GM23248 (cell line): ENCODE measurements at regions not wholly inside any gene's neighbourhood (a gene's known extent, or its start where the extent isn't known, plus 50 kb on each side); places are given as distances from the start of the nearest gene placed in this dataset.
"Not testable (repeated sequence)": the region's sequence is repeated elsewhere in the genome, so short reads cannot be mapped to it uniquely, and the experiment has no call there.

Source experiments
- DNase-seq: peaks from one replicate; pipeline ENCODE4 v3.0.0-alpha.2; 2015
- H2AFZ ChIP-seq: fragments of 200-600 bp; sonication (generic); 2 replicates; pipeline ENCODE4 v1.6.1; 2016; ENCODE audit warnings: antibody characterized with exemption
- H3F3A ChIP-seq: fragments of 200-600 bp; sonication (generic); 2 replicates; pipeline ENCODE4 v1.6.1; 2016; ENCODE audit warnings: mild to moderate bottlenecking, antibody characterized with exemption, mixed run types; ENCODE audit not compliant: insufficient read depth
- H3K27ac ChIP-seq: fragments of 200-600 bp; sonication (generic); 2 replicates; pipeline ENCODE4 v1.5.1; 2016; ENCODE audit warnings: mild to moderate bottlenecking
- H3K27me3 ChIP-seq: fragments of 200-600 bp; sonication (generic); replicated peaks from 2 replicates; pipeline ENCODE4 v1.6.1; 2016; ENCODE audit warnings: mild to moderate bottlenecking; ENCODE audit not compliant: insufficient read depth
- H3K36me3 ChIP-seq: fragments of 200-600 bp; sonication (generic); 2 replicates; pipeline ENCODE4 v1.6.1; 2016; ENCODE audit warnings: low read depth, mild to moderate bottlenecking
- H3K4me1 ChIP-seq: fragments of 200-600 bp; sonication (generic); 2 replicates; pipeline ENCODE4 v1.6.1; 2016; ENCODE audit warnings: mild to moderate bottlenecking; ENCODE audit not compliant: insufficient read depth
- H3K4me2 ChIP-seq: fragments of 200-600 bp; sonication (generic); one replicate; pipeline ENCODE4 v1.6.1; 2016; ENCODE audit warnings: mild to moderate bottlenecking; ENCODE audit not compliant: unreplicated experiment
- H3K4me3 ChIP-seq: fragments of 200-600 bp; sonication (generic); 2 replicates; pipeline ENCODE4 v1.5.1; 2016; ENCODE audit warnings: mild to moderate bottlenecking
- H3K79me2 ChIP-seq: fragments of 200-600 bp; sonication (generic); 2 replicates; pipeline ENCODE4 v1.6.1; 2016; ENCODE audit warnings: mild to moderate bottlenecking; ENCODE audit not compliant: insufficient read depth
- H3K9ac ChIP-seq: fragments of 200-600 bp; sonication (generic); 2 replicates; pipeline ENCODE4 v1.6.1; 2016; ENCODE audit warnings: mild to moderate bottlenecking
- H3K9me2 ChIP-seq: fragments of 200-600 bp; sonication (generic); 2 replicates; pipeline ENCODE4 v1.6.1; 2016; ENCODE audit warnings: mixed run types, mild to moderate bottlenecking, moderate library complexity; ENCODE audit not compliant: insufficient read depth
- H3K9me3 ChIP-seq: fragments of 200-600 bp; sonication (generic); one replicate; pipeline ENCODE4 v1.6.1; 2017; ENCODE audit warnings: low read depth
- H4K20me1 ChIP-seq: fragments of 200-600 bp; sonication (generic); 2 replicates; pipeline ENCODE4 v1.6.0; 2016; ENCODE audit not compliant: insufficient read depth
- EZH2 ChIP-seq: fragments of 200-600 bp; sonication (generic); IDR thresholded peaks from 2 replicates; pipeline ENCODE4 v1.6.1; 2018; ENCODE audit warnings: antibody characterized with exemption, mild to moderate bottlenecking; ENCODE audit not compliant: insufficient read depth, poor library complexity, severe bottlenecking
- EZH2phosphoT487 ChIP-seq: fragments of 200-600 bp; sonication (generic); IDR thresholded peaks from 2 replicates; pipeline ENCODE4 v1.6.1; 2018; ENCODE audit warnings: antibody characterized with exemption, moderate library complexity, mild to moderate bottlenecking, low read depth; ENCODE audit not compliant: insufficient read depth
- WGBS, 2 experiments: methylation state at CpG; one replicate each; pipeline ENCODE4 v1.1.6; 2015 to 2017; ENCODE audit warnings: low lambda C conversion rate in 2 of 2, low coverage in 1 of 2; ENCODE audit errors: missing lambda C conversion rate in 2 of 2; 5-methylcytosine and 5-hydroxymethylcytosine counted together
- in situ Hi-C: fragments of 300-500 bp; cut with MboI; formaldehyde crosslinking; loops from 2 replicates; pipeline ENCODE4 v1.15.0; 2020

DNA sequence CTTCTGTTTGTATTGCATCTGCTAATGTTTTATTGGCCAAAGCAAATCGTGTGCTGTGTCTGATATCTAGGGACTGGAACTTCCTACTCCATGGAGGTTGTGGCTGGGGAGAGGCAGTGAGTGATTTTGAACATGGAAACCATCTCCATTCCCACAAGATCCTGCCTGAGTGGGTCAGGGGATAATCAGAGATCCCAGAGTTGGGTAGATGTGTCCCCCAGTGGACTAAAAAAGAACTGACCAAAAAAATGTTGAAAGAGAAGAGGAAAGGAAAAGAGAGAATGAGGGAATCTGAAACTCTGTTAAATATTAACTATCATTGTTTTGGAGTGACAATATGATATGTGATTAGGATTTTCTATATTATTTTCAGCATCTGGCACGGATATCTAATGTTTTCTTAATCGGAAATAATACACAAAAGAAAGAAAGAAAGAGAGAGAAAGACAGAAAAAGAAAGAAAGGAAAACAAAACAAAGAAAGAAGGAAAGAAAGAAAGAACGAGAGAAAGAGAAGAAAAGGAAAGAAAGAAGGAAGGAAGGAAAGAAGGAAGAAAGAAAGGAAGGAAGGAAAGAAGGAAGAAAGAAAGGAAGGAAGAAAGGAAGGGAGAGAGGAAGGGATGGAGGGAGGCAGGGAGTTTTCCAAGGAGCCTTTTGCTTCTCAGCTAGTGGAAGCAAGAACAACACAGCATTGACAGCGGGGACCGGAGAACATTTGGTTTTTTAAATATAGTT lies 638.5 kb downstream of the CCSER2 start:
- TF ChIP-seq EZH2phosphoT487 = no peak
- no peak for TF ChIP-seq EZH2
- Histone ChIP-seq H3K27me3 (no peaks in the 10 kb centered on the region), H3K27ac (no peak overlapping the region), H3K79me2 (no peaks in the 10 kb centered on the region), H3F3A (no peaks in the 10 kb centered on the region), H3K9me2 (no peaks in the 10 kb centered on the region), H2AFZ (no peak overlapping the region), H3K36me3 (no peaks in the 10 kb centered on the region), H3K4me1 (no peaks in the 10 kb centered on the region), H3K4me2 (no peak overlapping the region), H4K20me1 (no peaks in the 10 kb centered on the region), H3K4me3 (no peak overlapping the region), H3K9ac (no peak overlapping the region), H3K9me3 (no peaks in the 10 kb centered on the region)
- DNase-seq = no peak
- 22 to 24% methylated on average over 6 of the region's 6 CpGs for WGBS, 2 experiments
- in situ Hi-C loops = no loop called here

DNA sequence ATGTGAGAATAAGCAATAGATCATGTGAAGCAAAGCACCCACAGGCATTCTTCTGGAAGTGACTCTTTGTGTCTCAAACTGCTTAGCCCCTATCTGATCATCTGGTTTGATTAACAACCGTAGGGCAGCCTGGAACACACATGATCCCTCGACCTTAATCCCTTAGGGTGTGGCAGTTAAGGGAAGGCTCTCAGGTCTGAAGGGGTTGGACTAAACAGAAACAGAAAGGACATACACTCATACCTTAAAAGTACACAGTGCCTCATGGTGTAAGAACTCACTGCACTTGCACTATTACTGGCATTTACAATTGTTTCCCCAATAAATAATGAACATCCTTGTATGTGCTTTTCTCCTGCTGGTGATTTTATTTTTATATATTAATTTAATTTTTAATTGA lies 640.9 kb downstream of the CCSER2 start:
- in situ Hi-C loops = not testable (repeated sequence)

DNA sequence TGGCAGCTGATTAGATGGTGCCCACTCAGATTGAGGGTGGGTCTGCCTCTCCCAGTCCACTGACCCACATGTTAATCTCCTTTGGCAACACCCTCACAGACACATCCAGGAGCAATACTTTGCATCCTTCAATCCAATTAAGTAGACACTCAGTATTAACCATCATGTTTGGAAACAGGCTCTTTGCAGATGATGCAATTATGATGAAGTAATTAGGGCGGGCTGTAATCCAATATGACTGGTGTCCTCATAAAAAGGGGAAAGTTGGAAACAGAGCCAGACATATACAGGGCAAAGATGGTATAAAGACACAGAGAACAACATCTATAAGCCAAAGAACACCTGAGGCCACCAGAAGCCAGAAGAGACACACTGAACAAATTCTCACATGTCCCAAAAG lies 658.6 kb downstream of the CCSER2 start:
- Histone ChIP-seq H3K36me3 (no peaks in the 10 kb centered on the region), H3K79me2 (no peaks in the 10 kb centered on the region), H3K4me3 (no peak overlapping the region), H3K9me2 (no peaks in the 10 kb centered on the region), H3K9ac (no peak overlapping the region), H3K27me3 (no peaks in the 10 kb centered on the region), H3K4me2 (no peak overlapping the region), H4K20me1 (no peaks in the 10 kb centered on the region), H3K4me1 (no peaks in the 10 kb centered on the region), H3K27ac (no peak overlapping the region), H2AFZ (no peak overlapping the region), H3F3A (no peaks in the 10 kb centered on the region), H3K9me3 (no peaks in the 10 kb centered on the region)
- TF ChIP-seq EZH2phosphoT487 (no peak), EZH2 (no peak)
- in situ Hi-C loops = no loop called here
- WGBS, 2 experiments = 0 to 6% methylated on average over 1 of the region's 1 CpG
- DNase-seq = no peak

More for the DNA sequence above, 640.9 kb downstream of the CCSER2 start:
- H3K9ac ChIP-seq, H3K27ac ChIP-seq, H3K79me2 ChIP-seq, H3K9me2 ChIP-seq, H4K20me1 ChIP-seq, H3K4me3 ChIP-seq, DNase-seq, H3K4me2 ChIP-seq, H2AFZ ChIP-seq, H3K9me3 ChIP-seq, H3F3A ChIP-seq, H3K4me1 ChIP-seq, H3K27me3 ChIP-seq, H3K36me3 ChIP-seq: not testable (repeated sequence)
- WGBS, 2 experiments = 8 to 19% methylated on average over 2 of the region's 2 CpGs

DNA sequence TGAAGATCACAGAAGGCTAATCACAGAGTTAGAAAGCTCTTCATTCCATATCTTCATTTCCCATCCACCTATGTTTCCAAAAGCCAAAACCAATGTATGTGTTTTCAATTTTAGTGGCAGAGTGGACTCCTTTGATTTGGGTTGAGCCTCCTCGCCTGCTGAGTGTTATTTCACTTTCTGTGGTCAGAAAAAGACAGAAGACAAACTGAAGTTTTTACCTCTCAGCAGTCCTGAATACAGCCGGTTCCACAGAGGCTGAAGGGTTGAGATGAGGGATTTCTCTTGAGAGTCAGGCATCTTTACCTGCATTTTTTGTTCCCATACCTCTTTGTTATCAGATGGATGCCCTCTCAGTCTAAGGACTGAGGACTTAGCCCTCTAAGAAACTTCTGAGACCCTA lies 659.6 kb downstream of the CCSER2 start:
- no peaks in the 10 kb centered on the region for H3K27me3 ChIP-seq
- no peaks in the 10 kb centered on the region for H4K20me1 ChIP-seq
- 3 to 4% methylated on average over 2 of the region's 2 CpGs for WGBS, 2 experiments
- H3K4me1 ChIP-seq = no peaks in the 10 kb centered on the region
- no peaks in the 10 kb centered on the region for H3K9me2 ChIP-seq
- no peaks in the 10 kb centered on the region for H3K79me2 ChIP-seq
- no peak overlapping the region for H3K9ac ChIP-seq
- H3K4me3 ChIP-seq = no peak overlapping the region
- DNase-seq = no peak
- no peak for TF ChIP-seq EZH2
- TF ChIP-seq EZH2phosphoT487 = no peak
- H3K4me2 ChIP-seq = no peak overlapping the region
- H2AFZ ChIP-seq = no peak overlapping the region
- in situ Hi-C loops = no loop called here
- no peak overlapping the region for H3K27ac ChIP-seq
- H3K36me3 ChIP-seq = no peaks in the 10 kb centered on the region
- H3F3A ChIP-seq = no peaks in the 10 kb centered on the region
- H3K9me3 ChIP-seq = no peaks in the 10 kb centered on the region

DNA sequence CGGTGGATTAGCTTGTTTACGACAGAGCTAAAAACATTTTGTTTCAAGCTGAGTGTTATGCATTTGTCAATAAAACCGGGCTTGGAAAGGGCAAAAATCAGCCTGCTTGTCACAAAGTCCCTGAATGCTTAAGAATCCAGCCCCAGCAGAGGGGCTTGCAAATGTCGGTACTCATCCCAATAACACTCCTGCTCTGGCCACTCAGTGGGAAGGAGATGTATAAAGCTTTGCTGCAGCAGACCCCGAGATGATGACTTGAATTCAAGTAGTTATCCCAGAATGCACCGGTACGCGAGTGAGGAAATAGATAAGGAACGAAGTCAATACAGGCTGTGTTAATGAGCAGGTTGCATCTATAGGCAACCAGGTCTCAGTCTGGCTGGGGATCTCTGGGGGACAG lies 662.3 kb downstream of the CCSER2 start:
- Histone ChIP-seq H3K79me2 (no peaks in the 10 kb centered on the region), H3K4me1 (no peaks in the 10 kb centered on the region), H3K9me3 (no peaks in the 10 kb centered on the region), H3K9me2 (no peaks in the 10 kb centered on the region), H4K20me1 (no peaks in the 10 kb centered on the region), H3K4me3 (no peak overlapping the region), H3K36me3 (no peaks in the 10 kb centered on the region), H3K4me2 (no peak overlapping the region), H3K9ac (no peak overlapping the region), H3K27ac (no peak overlapping the region), H3K27me3 (no peaks in the 10 kb centered on the region), H3F3A (no peaks in the 10 kb centered on the region), H2AFZ (no peak overlapping the region)
- WGBS, 2 experiments = 36 to 43% methylated on average over 9 of the region's 9 CpGs
- in situ Hi-C loops = no loop called here
- no peak for DNase-seq
- TF ChIP-seq EZH2phosphoT487 = no peak
- TF ChIP-seq EZH2 = no peak
